ENCODE measurements at regions not wholly inside any gene's neighbourhood (a gene's known extent, or its start where the extent isn't known, plus 50 kb on each side); places are given as distances from the start of the nearest gene placed in this dataset.

GRCh38 chr6:141133836-141134235 lies 998.9 kb upstream of the GJE1 start:
- TF ChIP-seq, protein P1, sequence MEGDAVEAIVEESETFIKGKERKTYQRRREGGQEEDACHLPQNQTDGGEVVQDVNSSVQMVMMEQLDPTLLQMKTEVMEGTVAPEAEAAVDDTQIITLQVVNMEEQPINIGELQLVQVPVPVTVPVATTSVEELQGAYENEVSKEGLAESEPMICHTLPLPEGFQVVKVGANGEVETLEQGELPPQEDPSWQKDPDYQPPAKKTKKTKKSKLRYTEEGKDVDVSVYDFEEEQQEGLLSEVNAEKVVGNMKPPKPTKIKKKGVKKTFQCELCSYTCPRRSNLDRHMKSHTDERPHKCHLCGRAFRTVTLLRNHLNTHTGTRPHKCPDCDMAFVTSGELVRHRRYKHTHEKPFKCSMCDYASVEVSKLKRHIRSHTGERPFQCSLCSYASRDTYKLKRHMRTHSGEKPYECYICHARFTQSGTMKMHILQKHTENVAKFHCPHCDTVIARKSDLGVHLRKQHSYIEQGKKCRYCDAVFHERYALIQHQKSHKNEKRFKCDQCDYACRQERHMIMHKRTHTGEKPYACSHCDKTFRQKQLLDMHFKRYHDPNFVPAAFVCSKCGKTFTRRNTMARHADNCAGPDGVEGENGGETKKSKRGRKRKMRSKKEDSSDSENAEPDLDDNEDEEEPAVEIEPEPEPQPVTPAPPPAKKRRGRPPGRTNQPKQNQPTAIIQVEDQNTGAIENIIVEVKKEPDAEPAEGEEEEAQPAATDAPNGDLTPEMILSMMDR (IDR thresholded peaks at IDR 0.05; ENCODE audit: poor library complexity, severe bottlenecking): no peak
- TF ChIP-seq EZH2 (IDR thresholded peaks at IDR 0.05; ENCODE audit: borderline replicate concordance, insufficient read depth, low read length, poor library complexity, severe bottlenecking): no peak

Measured in neural cell (in vitro differentiated cells).